HEK293 (cell line): ENCODE measurements at regions not wholly inside any gene's neighbourhood (a gene's known extent, or its start where the extent isn't known, plus 50 kb on each side); places are given as distances from the start of the nearest gene placed in this dataset.
A peak's percentile ranks its signal among the peaks of the same experiment; 100 is the strongest.

ENCODE experiments used
- CTCF ChIA-PET: fragments of 350-600 bp; formaldehyde crosslinking; extraction: SDS; loops from one replicate; lab custom pipeline; 2021; ENCODE audit warnings: antibody characterized with exemption; lab: Yijun Ruan, JAX
- POLR2A ChIA-PET: fragments of 300-600 bp; formaldehyde crosslinking; extraction: SDS; loops from one replicate; lab custom pipeline; 2020; ENCODE audit warnings: antibody characterized with exemption, inconsistent platforms; lab: Yijun Ruan, JAX
- H3K27ac ChIP-seq: fragments of 200-500 bp; sonication (Bioruptor generic); 2 replicates; pipeline ENCODE4 v1.5.1; 2014; ENCODE audit warnings: low read depth, low read length, control low read depth, inconsistent platforms; ENCODE audit errors: extremely low read depth
- H3K36me3 ChIP-seq, 2 experiments: fragments of 200-500 bp in 1 of 2; sonication (Bioruptor generic) in 1 of 2; 1 replicate in 1 of 2; 2 replicates in 1 of 2; pipeline ENCODE4 v1.5.1; 2014 to 2017; ENCODE audit warnings: inconsistent platforms in 2 of 2, low read length in 2 of 2; ENCODE audit not compliant: control insufficient read depth in 2 of 2, insufficient read depth in 1 of 2
- H3K4me1 ChIP-seq: fragments of 200-500 bp; sonication (Bioruptor generic); 2 replicates; pipeline ENCODE4 v1.5.1; 2014; ENCODE audit warnings: mild to moderate bottlenecking, low read length, inconsistent platforms; ENCODE audit not compliant: control insufficient read depth, insufficient read depth
- H3K4me3 ChIP-seq: 2 replicates; pipeline ENCODE4 v1.5.1; 2011; ENCODE audit warnings: low read depth, mild to moderate bottlenecking, control low read depth, low read length, moderate library complexity
- H3K9me3 ChIP-seq: fragments of 200-500 bp; sonication (Bioruptor generic); 2 replicates; pipeline ENCODE4 v1.5.1; 2014; ENCODE audit warnings: low read depth, low read length, inconsistent platforms; ENCODE audit not compliant: control insufficient read depth, insufficient read depth
- GLI4 ChIP-seq: fragments of 450-650 bp; formaldehyde crosslinking; IDR thresholded peaks from 2 replicates; pipeline ENCODE4 v1.5.1; 2016; ENCODE audit warnings: missing biosample characterization, missing genetic modification characterization
- HOXC10 ChIP-seq: sonication (generic); formaldehyde crosslinking; IDR thresholded peaks from 2 replicates; pipeline ENCODE4 v1.8.1; 2023; ENCODE audit warnings: mild to moderate bottlenecking, missing genetic modification reagents
- KLF16 ChIP-seq: fragments of 450-650 bp; formaldehyde crosslinking; IDR thresholded peaks from 2 replicates; pipeline ENCODE4 v1.5.1; 2017; ENCODE audit warnings: missing biosample characterization, missing genetic modification characterization
- ZBTB48 ChIP-seq: fragments of 450-650 bp; formaldehyde crosslinking; IDR thresholded peaks from 2 replicates; pipeline ENCODE4 v1.5.1; 2016; ENCODE audit warnings: missing biosample characterization, missing genetic modification characterization
- ZNF112 ChIP-seq: fragments of 450-650 bp; formaldehyde crosslinking; IDR thresholded peaks from 2 replicates; pipeline ENCODE4 v1.5.0; 2017; ENCODE audit warnings: missing biosample characterization, missing genetic modification characterization
- ZNF335 ChIP-seq: fragments of 450-650 bp; formaldehyde crosslinking; conservative IDR thresholded peaks from 2 replicates; pipeline ENCODE4 v1.5.1; 2016; ENCODE audit warnings: missing biosample characterization, missing genetic modification characterization
- ZNF350 ChIP-seq: fragments of 450-650 bp; formaldehyde crosslinking; IDR thresholded peaks from 2 replicates; pipeline ENCODE4 v1.5.0; 2017; ENCODE audit warnings: missing biosample characterization, mild to moderate bottlenecking, missing genetic modification characterization
- ZNF433 ChIP-seq: fragments of 450-650 bp; formaldehyde crosslinking; IDR thresholded peaks from 2 replicates; pipeline ENCODE4 v1.5.1; 2016; ENCODE audit warnings: missing biosample characterization, missing genetic modification characterization, low read depth
- ZNF571 ChIP-seq: fragments of 450-650 bp; formaldehyde crosslinking; IDR thresholded peaks from 2 replicates; pipeline ENCODE4 v1.5.0; 2017; ENCODE audit warnings: missing biosample characterization, missing genetic modification characterization
- ZNF600 ChIP-seq: fragments of 450-650 bp; formaldehyde crosslinking; IDR thresholded peaks from 2 replicates; pipeline ENCODE4 v1.5.1; 2016; ENCODE audit warnings: missing biosample characterization, missing genetic modification characterization
- ZNF660 ChIP-seq: fragments of 450-650 bp; IDR thresholded peaks from 2 replicates; pipeline ENCODE4 v1.5.1; 2018; ENCODE audit warnings: missing biosample characterization, mild to moderate bottlenecking, missing genetic modification characterization
- ZNF670 ChIP-seq: fragments of 450-650 bp; formaldehyde crosslinking; IDR thresholded peaks from 2 replicates; pipeline ENCODE4 v1.5.1; 2016; ENCODE audit warnings: missing biosample characterization, missing genetic modification characterization, low read depth
- ZSCAN30 ChIP-seq: fragments of 450-650 bp; IDR thresholded peaks from 2 replicates; pipeline ENCODE4 v1.5.1; 2018; ENCODE audit warnings: missing biosample characterization, mild to moderate bottlenecking, missing genetic modification characterization, moderate library complexity
- TF ChIP-seq, protein P1 (sequence below): fragments of 450-650 bp; formaldehyde crosslinking; IDR thresholded peaks from 2 replicates; pipeline ENCODE4 v1.5.1; 2016; ENCODE audit warnings: missing biosample characterization, missing genetic modification characterization
- TF ChIP-seq, protein P2 (sequence below): fragments of 450-650 bp; formaldehyde crosslinking; IDR thresholded peaks from 2 replicates; pipeline ENCODE4 v1.5.1; 2016; ENCODE audit warnings: missing biosample characterization, missing genetic modification characterization, low read depth
- TF ChIP-seq, protein P3 (sequence below): fragments of 450-650 bp; formaldehyde crosslinking; IDR thresholded peaks from 2 replicates; pipeline ENCODE4 v1.5.1; 2016; ENCODE audit warnings: missing biosample characterization, missing genetic modification characterization, borderline replicate concordance
- TF ChIP-seq, protein P4 (sequence below): fragments of 450-650 bp; formaldehyde crosslinking; IDR thresholded peaks from 2 replicates; pipeline ENCODE4; 2016; ENCODE audit warnings: missing biosample characterization, missing genetic modification characterization

DNA sequence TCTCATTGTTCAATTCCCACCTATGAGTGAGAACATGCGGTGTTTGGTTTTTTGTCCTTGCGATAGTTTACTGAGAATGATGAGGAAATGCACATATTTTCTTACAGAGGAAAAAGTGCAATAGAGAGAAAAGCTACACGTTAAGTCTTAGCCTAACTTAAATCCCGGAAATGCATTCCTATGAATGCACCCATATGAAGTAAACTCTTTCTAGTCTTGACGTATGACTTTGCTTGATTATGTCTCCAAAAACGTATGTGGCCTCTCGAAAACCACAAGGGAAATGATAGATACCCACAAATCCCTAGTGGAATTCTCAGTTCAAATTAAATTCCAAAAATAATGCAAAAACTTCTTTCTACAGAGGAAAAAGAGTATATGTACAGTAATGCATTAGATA lies 90.7 kb upstream of the SASH1 start (continued):
- TF ChIP-seq, protein P1, sequence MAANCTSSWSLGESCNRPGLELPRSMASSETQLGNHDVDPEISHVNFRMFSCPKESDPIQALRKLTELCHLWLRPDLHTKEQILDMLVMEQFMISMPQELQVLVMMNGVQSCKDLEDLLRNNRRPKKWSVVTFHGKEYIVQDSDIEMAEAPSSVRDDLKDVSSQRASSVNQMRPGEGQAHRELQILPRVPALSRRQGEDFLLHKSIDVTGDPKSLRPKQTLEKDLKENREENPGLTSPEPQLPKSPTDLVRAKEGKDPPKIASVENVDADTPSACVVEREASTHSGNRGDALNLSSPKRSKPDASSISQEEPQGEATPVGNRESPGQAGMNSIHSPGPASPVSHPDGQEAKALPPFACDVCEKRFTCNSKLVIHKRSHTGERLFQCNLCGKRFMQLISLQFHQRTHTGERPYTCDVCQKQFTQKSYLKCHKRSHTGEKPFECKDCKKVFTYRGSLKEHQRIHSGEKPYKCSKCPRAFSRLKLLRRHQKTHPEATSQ (tag by site-specific recombination), result no peak

DNA sequence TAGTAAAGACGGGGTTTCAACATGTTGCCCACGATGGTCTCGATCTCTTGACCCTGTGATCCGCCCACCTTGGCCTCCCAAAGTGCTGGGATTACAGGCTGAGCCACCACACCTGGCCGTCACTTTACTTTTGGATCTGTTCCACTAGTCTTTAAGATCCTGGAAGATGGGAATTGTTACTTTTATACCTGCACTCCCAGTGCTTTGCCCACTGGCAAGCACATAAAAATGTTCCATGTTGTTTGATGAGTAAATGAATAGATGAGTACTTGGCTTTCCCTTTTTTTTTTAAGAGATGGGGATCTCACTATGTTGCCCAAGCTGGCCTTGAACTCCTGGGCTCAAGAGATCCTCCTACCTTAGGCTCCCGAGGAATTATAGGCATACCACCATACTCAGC lies 84.8 kb upstream of the SASH1 start:
- no peaks in the 10 kb centered on the region for H3K4me1 ChIP-seq
- TF ChIP-seq, protein P2, sequence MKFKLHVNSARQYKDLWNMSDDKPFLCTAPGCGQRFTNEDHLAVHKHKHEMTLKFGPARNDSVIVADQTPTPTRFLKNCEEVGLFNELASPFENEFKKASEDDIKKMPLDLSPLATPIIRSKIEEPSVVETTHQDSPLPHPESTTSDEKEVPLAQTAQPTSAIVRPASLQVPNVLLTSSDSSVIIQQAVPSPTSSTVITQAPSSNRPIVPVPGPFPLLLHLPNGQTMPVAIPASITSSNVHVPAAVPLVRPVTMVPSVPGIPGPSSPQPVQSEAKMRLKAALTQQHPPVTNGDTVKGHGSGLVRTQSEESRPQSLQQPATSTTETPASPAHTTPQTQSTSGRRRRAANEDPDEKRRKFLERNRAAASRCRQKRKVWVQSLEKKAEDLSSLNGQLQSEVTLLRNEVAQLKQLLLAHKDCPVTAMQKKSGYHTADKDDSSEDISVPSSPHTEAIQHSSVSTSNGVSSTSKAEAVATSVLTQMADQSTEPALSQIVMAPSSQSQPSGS (tag by site-specific recombination), result no peak
- TF ChIP-seq, protein P3, sequence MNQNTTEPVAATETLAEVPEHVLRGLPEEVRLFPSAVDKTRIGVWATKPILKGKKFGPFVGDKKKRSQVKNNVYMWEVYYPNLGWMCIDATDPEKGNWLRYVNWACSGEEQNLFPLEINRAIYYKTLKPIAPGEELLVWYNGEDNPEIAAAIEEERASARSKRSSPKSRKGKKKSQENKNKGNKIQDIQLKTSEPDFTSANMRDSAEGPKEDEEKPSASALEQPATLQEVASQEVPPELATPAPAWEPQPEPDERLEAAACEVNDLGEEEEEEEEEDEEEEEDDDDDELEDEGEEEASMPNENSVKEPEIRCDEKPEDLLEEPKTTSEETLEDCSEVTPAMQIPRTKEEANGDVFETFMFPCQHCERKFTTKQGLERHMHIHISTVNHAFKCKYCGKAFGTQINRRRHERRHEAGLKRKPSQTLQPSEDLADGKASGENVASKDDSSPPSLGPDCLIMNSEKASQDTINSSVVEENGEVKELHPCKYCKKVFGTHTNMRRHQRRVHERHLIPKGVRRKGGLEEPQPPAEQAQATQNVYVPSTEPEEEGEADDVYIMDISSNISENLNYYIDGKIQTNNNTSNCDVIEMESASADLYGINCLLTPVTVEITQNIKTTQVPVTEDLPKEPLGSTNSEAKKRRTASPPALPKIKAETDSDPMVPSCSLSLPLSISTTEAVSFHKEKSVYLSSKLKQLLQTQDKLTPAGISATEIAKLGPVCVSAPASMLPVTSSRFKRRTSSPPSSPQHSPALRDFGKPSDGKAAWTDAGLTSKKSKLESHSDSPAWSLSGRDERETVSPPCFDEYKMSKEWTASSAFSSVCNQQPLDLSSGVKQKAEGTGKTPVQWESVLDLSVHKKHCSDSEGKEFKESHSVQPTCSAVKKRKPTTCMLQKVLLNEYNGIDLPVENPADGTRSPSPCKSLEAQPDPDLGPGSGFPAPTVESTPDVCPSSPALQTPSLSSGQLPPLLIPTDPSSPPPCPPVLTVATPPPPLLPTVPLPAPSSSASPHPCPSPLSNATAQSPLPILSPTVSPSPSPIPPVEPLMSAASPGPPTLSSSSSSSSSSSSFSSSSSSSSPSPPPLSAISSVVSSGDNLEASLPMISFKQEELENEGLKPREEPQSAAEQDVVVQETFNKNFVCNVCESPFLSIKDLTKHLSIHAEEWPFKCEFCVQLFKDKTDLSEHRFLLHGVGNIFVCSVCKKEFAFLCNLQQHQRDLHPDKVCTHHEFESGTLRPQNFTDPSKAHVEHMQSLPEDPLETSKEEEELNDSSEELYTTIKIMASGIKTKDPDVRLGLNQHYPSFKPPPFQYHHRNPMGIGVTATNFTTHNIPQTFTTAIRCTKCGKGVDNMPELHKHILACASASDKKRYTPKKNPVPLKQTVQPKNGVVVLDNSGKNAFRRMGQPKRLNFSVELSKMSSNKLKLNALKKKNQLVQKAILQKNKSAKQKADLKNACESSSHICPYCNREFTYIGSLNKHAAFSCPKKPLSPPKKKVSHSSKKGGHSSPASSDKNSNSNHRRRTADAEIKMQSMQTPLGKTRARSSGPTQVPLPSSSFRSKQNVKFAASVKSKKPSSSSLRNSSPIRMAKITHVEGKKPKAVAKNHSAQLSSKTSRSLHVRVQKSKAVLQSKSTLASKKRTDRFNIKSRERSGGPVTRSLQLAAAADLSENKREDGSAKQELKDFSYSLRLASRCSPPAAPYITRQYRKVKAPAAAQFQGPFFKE (tag by site-specific recombination), result no peak
- TF ChIP-seq ZBTB48 (tag by site-specific recombination), result no peak
- TF ChIP-seq ZNF670 (tag by site-specific recombination), result no peak
- no peak for TF ChIP-seq KLF16 (tag by site-specific recombination)
- no peak for TF ChIP-seq ZNF350 (tag by site-specific recombination)
- TF ChIP-seq ZNF660 (tag by site-specific recombination), result no peak
- TF ChIP-seq ZNF335, result no peak
- H3K4me3 ChIP-seq, result no peak overlapping the region
- ChIA-PET CTCF (interaction anchor here (0.6 to 1.0 kb wide), 4 partner anchors 13 to 201 kb away, joined by 3 to 4 read pairs (median 3); no protein-coding TSS in a partner anchor), POLR2A (no interaction called here)
- H3K9me3 ChIP-seq, result no peaks in the 10 kb centered on the region
- no peaks in the 10 kb centered on the region for H3K36me3 ChIP-seq
- no peak overlapping the region for H3K27ac ChIP-seq

DNA sequence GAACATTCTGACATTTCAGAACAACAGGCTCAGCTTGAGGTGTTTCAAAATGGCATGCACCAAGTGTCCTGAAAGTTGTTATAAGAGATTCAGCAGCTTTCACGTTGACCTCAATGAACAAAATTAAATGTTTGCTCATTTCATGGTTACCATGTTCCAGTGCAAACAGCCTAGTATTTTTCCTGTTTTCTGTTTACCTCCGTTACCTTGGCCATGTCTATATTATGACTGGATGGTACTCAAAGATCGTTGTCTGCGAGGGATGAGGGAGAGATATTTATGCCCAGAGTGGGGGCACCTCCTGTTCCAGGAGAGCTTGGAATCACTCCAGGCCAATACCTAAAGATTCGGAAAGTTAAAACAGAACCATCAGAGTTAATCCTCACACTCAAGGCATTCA lies 83.8 kb upstream of the SASH1 start:
- Histone ChIP-seq H3K4me3 (no peak overlapping the region), H3K27ac (no peak overlapping the region), H3K9me3 (no peaks in the 10 kb centered on the region), H3K4me1 (no peaks in the 10 kb centered on the region), H3K36me3 (no peaks in the 10 kb centered on the region)
- CTCF ChIA-PET, result interaction anchor here (0.7 kb wide), 1 partner anchor 27 kb away, joined by 3 read pairs; no protein-coding TSS in a partner anchor
- no peak for TF ChIP-seq ZNF571 (tag by site-specific recombination)
- TF ChIP-seq ZNF112 (tag by site-specific recombination), result 0 out of 2 replicates have a peak, but pooled peaks have one; percentile 40
- POLR2A ChIA-PET, result no interaction called here

DNA sequence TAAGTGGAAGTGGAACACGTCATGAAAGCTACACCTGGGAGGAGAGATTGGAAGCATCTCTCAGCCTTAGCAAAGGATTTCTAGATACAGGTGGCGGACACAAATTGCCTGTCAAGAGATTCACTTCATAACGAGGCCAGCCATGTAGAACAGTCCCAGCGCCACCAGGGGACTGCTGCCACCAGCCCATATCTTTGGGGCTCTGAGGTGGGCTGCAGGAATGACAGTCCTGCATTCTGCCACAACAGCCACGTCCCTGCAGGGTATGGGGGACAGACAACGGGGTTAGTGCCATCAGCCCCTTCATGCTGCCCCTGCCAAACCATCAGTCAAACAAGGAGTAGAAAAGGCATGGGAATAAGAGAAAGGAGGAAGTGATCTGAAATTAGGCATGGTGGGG lies 81.2 kb upstream of the SASH1 start:
- POLR2A ChIA-PET, result no interaction called here
- CTCF ChIA-PET, result no interaction called here
- H3K4me1 ChIP-seq, result no peaks in the 10 kb centered on the region
- no peaks in the 10 kb centered on the region for H3K36me3 ChIP-seq
- no peak overlapping the region for H3K4me3 ChIP-seq
- no peak overlapping the region for H3K27ac ChIP-seq
- H3K9me3 ChIP-seq, result no peaks in the 10 kb centered on the region
- TF ChIP-seq ZNF433 (tag by site-specific recombination) (no peak), ZNF600 (tag by site-specific recombination) (no peak), HOXC10 (CRISPR knock-in tag) (no peak), ZSCAN30 (tag by site-specific recombination) (no peak), GLI4 (no peak)
- TF ChIP-seq, protein P4, sequence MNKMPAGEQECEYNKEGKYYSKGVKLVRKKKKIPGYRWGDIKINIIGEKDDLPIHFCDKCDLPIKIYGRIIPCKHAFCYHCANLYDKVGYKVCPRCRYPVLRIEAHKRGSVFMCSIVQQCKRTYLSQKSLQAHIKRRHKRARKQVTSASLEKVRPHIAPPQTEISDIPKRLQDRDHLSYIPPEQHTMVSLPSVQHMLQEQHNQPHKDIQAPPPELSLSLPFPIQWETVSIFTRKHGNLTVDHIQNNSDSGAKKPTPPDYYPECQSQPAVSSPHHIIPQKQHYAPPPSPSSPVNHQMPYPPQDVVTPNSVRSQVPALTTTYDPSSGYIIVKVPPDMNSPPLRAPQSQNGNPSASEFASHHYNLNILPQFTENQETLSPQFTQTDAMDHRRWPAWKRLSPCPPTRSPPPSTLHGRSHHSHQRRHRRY (tag by site-specific recombination), result no peak
